HepG2 (cell line): ENCODE measurements at regions not wholly inside any gene's neighbourhood (a gene's known extent, or its start where the extent isn't known, plus 50 kb on each side); places are given as distances from the start of the nearest gene placed in this dataset.

Experiments used
- BHLHE40 ChIP-seq: IDR thresholded peaks from 2 replicates; pipeline ENCODE4 v1.6.1; 2011; ENCODE audit warnings: low read length, improper control_type of control experiment
- DMAP1 ChIP-seq: IDR thresholded peaks from 2 replicates; pipeline ENCODE4 v1.6.1; 2016
- DNMT3B ChIP-seq: conservative IDR thresholded peaks from 2 replicates; pipeline ENCODE4 v1.6.1; 2016; ENCODE audit warnings: missing biosample characterization, control low read depth
- FIP1L1 ChIP-seq: fragments of 200-400 bp; formaldehyde crosslinking; IDR thresholded peaks from 2 replicates; pipeline ENCODE4 v1.6.1; 2018; ENCODE audit warnings: low read depth, mild to moderate bottlenecking, low read length, moderate library complexity, borderline replicate concordance; ENCODE audit not compliant: insufficient read depth
- JUND ChIP-seq: sonication (generic); formaldehyde crosslinking; IDR thresholded peaks from 2 replicates; pipeline ENCODE4 v1.8.0; 2022; ENCODE audit warnings: mild to moderate bottlenecking, missing genetic modification reagents
- MBD4 ChIP-seq: IDR thresholded peaks from 2 replicates; pipeline ENCODE4 v1.6.1; 2012; ENCODE audit warnings: low read length, inconsistent platforms, borderline replicate concordance
- MEIS2 ChIP-seq: sonication (generic); formaldehyde crosslinking; IDR thresholded peaks from 2 replicates; pipeline ENCODE4 v1.9.0; 2021; ENCODE audit warnings: mild to moderate bottlenecking, missing genetic modification reagents
- NPAS2 ChIP-seq: sonication (generic); formaldehyde crosslinking; IDR thresholded peaks from 2 replicates; pipeline ENCODE4 v1.8.0; 2022; ENCODE audit warnings: mild to moderate bottlenecking, missing genetic modification reagents, borderline replicate concordance
- RFXANK ChIP-seq: IDR thresholded peaks from 2 replicates; pipeline ENCODE4 v1.6.1; 2016
- RXRA ChIP-seq: sonication (generic); formaldehyde crosslinking; IDR thresholded peaks from 2 replicates; pipeline ENCODE4 v1.5.1; 2020; ENCODE audit warnings: missing genetic modification reagents
- SMARCE1 ChIP-seq: fragments of 450-650 bp; IDR thresholded peaks from 2 replicates; pipeline ENCODE4 v1.6.1; 2017; ENCODE audit warnings: borderline replicate concordance
- UBTF ChIP-seq: sonication (generic); formaldehyde crosslinking; IDR thresholded peaks from 2 replicates; pipeline ENCODE4 v1.4.0; 2020; ENCODE audit warnings: mild to moderate bottlenecking, missing genetic modification reagents
- ZNF160 ChIP-seq: sonication (generic); formaldehyde crosslinking; IDR thresholded peaks from 2 replicates; pipeline ENCODE4 v1.8.0; 2022; ENCODE audit warnings: mild to moderate bottlenecking, inconsistent platforms, missing genetic modification reagents
- ZNF232 ChIP-seq: sonication (generic); formaldehyde crosslinking; IDR thresholded peaks from 2 replicates; pipeline ENCODE4 v1.4.0; 2020; ENCODE audit warnings: missing genetic modification reagents, borderline replicate concordance
- ZNF501 ChIP-seq: sonication (generic); formaldehyde crosslinking; IDR thresholded peaks from 2 replicates; pipeline ENCODE4 v1.5.1; 2020; ENCODE audit warnings: mild to moderate bottlenecking, moderate library complexity, missing genetic modification reagents
- ZNF746 ChIP-seq: sonication (generic); formaldehyde crosslinking; IDR thresholded peaks from 2 replicates; pipeline ENCODE4 v1.8.0; 2022; ENCODE audit warnings: mild to moderate bottlenecking, missing genetic modification reagents
- ZNF777 ChIP-seq: sonication (generic); formaldehyde crosslinking; IDR thresholded peaks from 2 replicates; pipeline ENCODE4 v1.4.0; 2020; ENCODE audit warnings: missing genetic modification reagents
- ZSCAN5A ChIP-seq: sonication (generic); formaldehyde crosslinking; IDR thresholded peaks from 2 replicates; pipeline ENCODE4 v1.8.0; 2022; ENCODE audit warnings: mild to moderate bottlenecking, missing genetic modification reagents, borderline replicate concordance
- TF ChIP-seq, protein P1 (sequence below): sonication (generic); formaldehyde crosslinking; IDR thresholded peaks from 2 replicates; pipeline ENCODE4 v1.4.0; 2020; ENCODE audit warnings: missing genetic modification reagents, mild to moderate bottlenecking, borderline replicate concordance
- TF ChIP-seq, protein P2 (sequence below): sonication (generic); formaldehyde crosslinking; conservative IDR thresholded peaks from 2 replicates; pipeline ENCODE4 v1.8.0; 2022; ENCODE audit warnings: mild to moderate bottlenecking, moderate library complexity, missing genetic modification reagents

DNA sequence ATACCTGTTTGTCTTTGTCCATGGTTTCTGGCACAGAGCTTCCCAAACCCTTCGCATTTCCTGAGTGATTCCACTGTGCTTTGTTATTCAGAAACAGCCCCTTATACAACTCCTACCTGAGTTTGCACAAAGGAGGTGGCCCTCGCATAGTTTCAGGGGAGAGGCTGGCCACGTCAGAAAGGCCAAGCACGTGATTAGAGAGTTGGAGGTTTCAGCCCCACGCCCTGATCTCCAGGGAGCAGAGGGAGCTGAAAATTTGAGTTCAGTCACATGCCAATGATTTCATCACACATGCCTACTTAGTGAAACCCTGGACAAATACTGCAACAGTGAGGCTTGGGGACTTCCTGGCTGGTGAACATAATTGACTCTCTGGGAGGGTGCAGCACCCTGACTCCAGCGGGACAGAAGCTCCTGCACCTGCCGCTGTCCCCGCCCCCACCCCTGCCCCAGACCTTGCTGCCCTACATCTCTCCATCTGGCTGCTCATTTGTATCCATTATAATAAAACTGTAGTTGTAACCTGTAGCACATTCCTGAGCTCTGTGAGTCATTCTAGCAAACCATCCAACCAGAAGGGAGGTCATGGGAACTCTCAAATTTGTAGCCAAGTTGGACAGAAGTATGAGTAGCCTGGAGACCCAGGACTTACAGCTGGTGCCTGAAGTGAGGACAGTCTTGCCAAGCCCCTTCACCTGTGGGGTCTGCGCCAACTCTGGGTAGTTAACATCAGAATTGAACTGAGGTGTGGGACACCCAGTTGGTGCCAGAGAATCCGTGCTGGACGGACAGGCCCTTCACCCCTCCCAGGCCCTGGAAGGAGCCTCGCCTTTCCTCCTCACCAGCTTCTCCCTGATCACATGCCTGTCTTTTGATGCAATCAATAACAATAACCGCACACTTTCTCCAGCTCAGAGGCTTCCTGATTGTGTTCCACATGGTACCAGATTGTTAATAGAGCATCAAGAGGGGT, 224.3 kb downstream of the ANAPC1 start (continued):
- no peak for TF ChIP-seq ZNF160 (CRISPR knock-in tag)
- peak; percentile 81 for TF ChIP-seq BHLHE40
- TF ChIP-seq DMAP1 (CRISPR knock-in tag): peak; percentile 51; the same call in 1 of the 2 replicates
- TF ChIP-seq MEIS2 (CRISPR knock-in tag): no peak
- no peak for TF ChIP-seq ZNF777 (CRISPR knock-in tag)
- TF ChIP-seq UBTF (CRISPR knock-in tag): no peak
- TF ChIP-seq ZNF232 (CRISPR knock-in tag): no peak
- no peak for TF ChIP-seq MBD4
- TF ChIP-seq ZSCAN5A: no peak
- TF ChIP-seq, protein P1, sequence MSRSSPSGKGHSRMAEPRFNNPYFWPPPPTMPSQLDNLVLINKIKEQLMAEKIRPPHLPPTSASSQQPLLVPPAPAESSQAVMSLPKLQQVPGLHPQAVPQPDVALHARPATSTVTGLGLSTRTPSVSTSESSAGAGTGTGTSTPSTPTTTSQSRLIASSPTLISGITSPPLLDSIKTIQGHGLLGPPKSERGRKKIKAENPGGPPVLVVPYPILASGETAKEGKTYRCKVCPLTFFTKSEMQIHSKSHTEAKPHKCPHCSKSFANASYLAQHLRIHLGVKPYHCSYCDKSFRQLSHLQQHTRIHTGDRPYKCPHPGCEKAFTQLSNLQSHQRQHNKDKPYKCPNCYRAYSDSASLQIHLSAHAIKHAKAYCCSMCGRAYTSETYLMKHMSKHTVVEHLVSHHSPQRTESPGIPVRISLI (CRISPR knock-in tag): no peak
- no peak for TF ChIP-seq SMARCE1
- TF ChIP-seq RXRA: no peak
- TF ChIP-seq NPAS2 (CRISPR knock-in tag): no peak
- no peak for TF ChIP-seq FIP1L1
- TF ChIP-seq DNMT3B (CRISPR knock-in tag): 0 out of 2 replicates have a peak, but pooled peaks have one; percentile 38
- TF ChIP-seq ZNF746 (CRISPR knock-in tag): no peak
- TF ChIP-seq, protein P2, sequence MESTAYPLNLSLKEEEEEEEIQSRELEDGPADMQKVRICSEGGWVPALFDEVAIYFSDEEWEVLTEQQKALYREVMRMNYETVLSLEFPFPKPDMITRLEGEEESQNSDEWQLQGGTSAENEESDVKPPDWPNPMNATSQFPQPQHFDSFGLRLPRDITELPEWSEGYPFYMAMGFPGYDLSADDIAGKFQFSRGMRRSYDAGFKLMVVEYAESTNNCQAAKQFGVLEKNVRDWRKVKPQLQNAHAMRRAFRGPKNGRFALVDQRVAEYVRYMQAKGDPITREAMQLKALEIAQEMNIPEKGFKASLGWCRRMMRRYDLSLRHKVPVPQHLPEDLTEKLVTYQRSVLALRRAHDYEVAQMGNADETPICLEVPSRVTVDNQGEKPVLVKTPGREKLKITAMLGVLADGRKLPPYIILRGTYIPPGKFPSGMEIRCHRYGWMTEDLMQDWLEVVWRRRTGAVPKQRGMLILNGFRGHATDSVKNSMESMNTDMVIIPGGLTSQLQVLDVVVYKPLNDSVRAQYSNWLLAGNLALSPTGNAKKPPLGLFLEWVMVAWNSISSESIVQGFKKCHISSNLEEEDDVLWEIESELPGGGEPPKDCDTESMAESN (CRISPR knock-in tag): no peak
- no peak for TF ChIP-seq RFXANK (CRISPR knock-in tag)
- no peak for TF ChIP-seq ZNF501
- no peak for TF ChIP-seq JUND (CRISPR knock-in tag)
